K562 (cell line): ENCODE measurements at regions not wholly inside any gene's neighbourhood (a gene's known extent, or its start where the extent isn't known, plus 50 kb on each side); places are given as distances from the start of the nearest gene placed in this dataset.

ENCODE experiments used
- ATAC-seq: fragments of 200-7000 bp; cut with Tn5 transposase; 3 replicates; pipeline ENCODE4 v1.9.1; 2020; ENCODE audit warnings: moderate library complexity
- BruUV-seq: library from RNA; stranded (reverse); fragments of 400-500 nt; replicated peaks from 2 replicates; lab custom pipeline; 2021; lab: Mats Ljungman, UMichigan
- CTCF ChIA-PET: fragments of 300-600 bp; formaldehyde crosslinking; extraction: SDS; loops from one replicate; lab custom pipeline; 2021; ENCODE audit warnings: low intra/inter-chr PET ratio; lab: Yijun Ruan, JAX
- POLR2A ChIA-PET: fragments of 300-600, 350-650 bp; sonication (Branson Sonifier 250); formaldehyde crosslinking; extraction: SDS; loops from one replicate; lab custom pipeline; 2021; ENCODE audit warnings: antibody characterized with exemption, inconsistent platforms; lab: Yijun Ruan, JAX
- DNase-seq, 4 experiments: peaks; one replicate each; pipeline versions ENCODE4 v3.0.0 to v3.0.0-alpha.2; 2011 to 2018; ENCODE audit warnings: low spot score in 3 of 4, mixed read lengths in 3 of 4; ENCODE audit errors: extremely low read depth in 1 of 4
- FAIRE-seq: peaks from 2 replicates; lab custom pipeline; 2011; peaks lifted over from hg19 to GRCh38; lab: Jason Lieb, UNC
- H2AFZ ChIP-seq: 2 replicates; pipeline ENCODE4 v1.6.0; 2011; ENCODE audit warnings: low read depth, low read length, control low read depth, inconsistent platforms
- H3K27ac ChIP-seq: fragments of 200-600 bp; 3 replicates; pipeline ENCODE4 v1.8.0; 2011; ENCODE audit warnings: low read depth, mild to moderate bottlenecking, control low read depth, inconsistent platforms, low read length, moderate library complexity, mixed read lengths; ENCODE audit errors: extremely low read depth
- H3K27me3 ChIP-seq, 2 experiments: fragments of 300-600 bp in 1 of 2; 2 replicates in 1 of 2; 3 replicates in 1 of 2; pipeline versions ENCODE4 v1.6.0 to v1.8.0; 2011; ENCODE audit warnings: inconsistent platforms in 2 of 2, low read length in 2 of 2, mild to moderate bottlenecking in 1 of 2, mixed read lengths in 1 of 2, moderate library complexity in 1 of 2; ENCODE audit not compliant: control insufficient read depth in 2 of 2, insufficient read depth in 2 of 2
- H3K36me3 ChIP-seq: fragments of 300-600 bp; 3 replicates; pipeline ENCODE4 v1.8.0; 2011; ENCODE audit warnings: mild to moderate bottlenecking, low read length, inconsistent platforms; ENCODE audit not compliant: control insufficient read depth, insufficient read depth
- H3K4me1 ChIP-seq, 2 experiments: fragments of 200-600 bp in 1 of 2; replicated peaks in 1 of 2; 2 replicates in 1 of 2; 3 replicates in 1 of 2; pipeline versions ENCODE4 v1.5.1 to v1.8.0; 2011; ENCODE audit warnings: inconsistent platforms in 2 of 2, low read length in 2 of 2, mild to moderate bottlenecking in 1 of 2, mixed read lengths in 1 of 2, moderate library complexity in 1 of 2; ENCODE audit not compliant: control insufficient read depth in 2 of 2, insufficient read depth in 2 of 2
- H3K4me2 ChIP-seq: 2 replicates; pipeline ENCODE4 v1.6.1; 2011; ENCODE audit warnings: low read length, control low read depth, inconsistent platforms, mixed read lengths; ENCODE audit not compliant: insufficient read depth
- H3K4me3 ChIP-seq: fragments of 200-600 bp; sonication (generic), shearing (Covaris generic); 2 replicates; pipeline ENCODE4 v1.5.1; 2016; ENCODE audit warnings: control low read depth, inconsistent platforms
- H3K79me2 ChIP-seq: fragments of 200-600 bp; 3 replicates; pipeline ENCODE4 v1.8.0; 2011; ENCODE audit warnings: low read length, inconsistent platforms; ENCODE audit not compliant: control insufficient read depth, insufficient read depth
- H3K9ac ChIP-seq, 2 experiments: 2 replicates each; pipeline versions ENCODE4 v1.6.0 to v1.6.1; 2011; ENCODE audit warnings: low read depth in 2 of 2, low read length in 2 of 2, control low read depth in 1 of 2, inconsistent platforms in 1 of 2, mild to moderate bottlenecking in 1 of 2, mixed read lengths in 1 of 2; ENCODE audit not compliant: insufficient read depth in 1 of 2
- H3K9me1 ChIP-seq: one replicate; pipeline ENCODE4 v1.6.0; 2011; ENCODE audit warnings: inconsistent platforms, mild to moderate bottlenecking, low read length, moderate library complexity; ENCODE audit not compliant: control insufficient read depth, insufficient read depth
- H3K9me3 ChIP-seq: replicated peaks from 2 replicates; pipeline ENCODE4 v1.5.1; 2011; ENCODE audit warnings: low read depth, low read length, inconsistent platforms; ENCODE audit not compliant: control insufficient read depth, insufficient read depth
- H4K20me1 ChIP-seq: replicated peaks from 2 replicates; pipeline ENCODE4 v1.6.1; 2011; ENCODE audit warnings: low read length, inconsistent platforms, mixed read lengths; ENCODE audit not compliant: control insufficient read depth, insufficient read depth
- CAMTA2 ChIP-seq: fragments of 250-450 bp; sonication (Bioruptor Pico); conservative IDR thresholded peaks from 2 replicates; pipeline ENCODE4 v1.5.1; 2022
- CBFA2T2 ChIP-seq: fragments of 450-650 bp; conservative IDR thresholded peaks from 2 replicates; pipeline ENCODE4 v1.6.1; 2017; ENCODE audit warnings: mild to moderate bottlenecking
- CBX2 ChIP-seq: fragments of 200-600 bp; sonication (generic); IDR thresholded peaks from one replicate; pipeline ENCODE4 v1.6.1; 2012; ENCODE audit warnings: mild to moderate bottlenecking, low read length, inconsistent platforms; ENCODE audit not compliant: insufficient read depth, poor library complexity, severe bottlenecking
- CXXC5 ChIP-seq: fragments of 250-450 bp; sonication (Bioruptor Pico); IDR thresholded peaks from 2 replicates; pipeline ENCODE4 v1.8.0; 2022; ENCODE audit warnings: inconsistent platforms, mild to moderate bottlenecking, moderate library complexity
- FIP1L1 ChIP-seq: fragments of 200-400 bp; formaldehyde crosslinking; IDR thresholded peaks from 2 replicates; pipeline ENCODE4 v1.6.1; 2018; ENCODE audit warnings: mild to moderate bottlenecking, low read depth, low read length; ENCODE audit not compliant: poor library complexity, severe bottlenecking
- HMG20A ChIP-seq: fragments of 450-650 bp; formaldehyde crosslinking; conservative IDR thresholded peaks from 2 replicates; pipeline ENCODE4 v1.4.0; 2020; ENCODE audit warnings: mild to moderate bottlenecking, mixed read lengths
- HNRNPL ChIP-seq: fragments of 200-400 bp; formaldehyde crosslinking; IDR thresholded peaks from 2 replicates; pipeline ENCODE4 v1.6.1; 2017; ENCODE audit warnings: low read depth, mild to moderate bottlenecking, low read length
- LEF1 ChIP-seq: fragments of 450-650 bp; IDR thresholded peaks from 2 replicates; pipeline ENCODE4 v1.6.1; 2016; ENCODE audit warnings: mild to moderate bottlenecking
- PML ChIP-seq: IDR thresholded peaks from 2 replicates; pipeline ENCODE4 v1.6.1; 2012; ENCODE audit warnings: low read length, inconsistent platforms
- POLR3A ChIP-seq: IDR thresholded peaks from 2 replicates; pipeline ENCODE4 v1.6.1; 2011; ENCODE audit warnings: borderline replicate concordance, mild to moderate bottlenecking, moderate library complexity; ENCODE audit not compliant: insufficient read length, insufficient read depth; ENCODE audit errors: extremely low read depth
- POU5F1 ChIP-seq: fragments of 150-350 bp; IDR thresholded peaks from 2 replicates; pipeline ENCODE4 v1.6.1; 2014; ENCODE audit warnings: borderline replicate concordance, low read length, low read depth, mild to moderate bottlenecking; ENCODE audit not compliant: partially characterized antibody
- RFX5 ChIP-seq: IDR thresholded peaks from 2 replicates; pipeline ENCODE4 v1.6.1; 2011; ENCODE audit warnings: low read depth, mild to moderate bottlenecking, improper control_type of control experiment, low read length
- TAF7 ChIP-seq: fragments of 450-650 bp; IDR thresholded peaks from 2 replicates; pipeline ENCODE4 v1.6.1; 2016; ENCODE audit warnings: missing genetic modification characterization, missing compliant biosample characterization
- TFAP4 ChIP-seq: sonication (generic); formaldehyde crosslinking; IDR thresholded peaks from 2 replicates; pipeline ENCODE4 v1.8.0; 2022; ENCODE audit warnings: missing genetic modification reagents, mild to moderate bottlenecking, moderate library complexity, borderline replicate concordance
- ZC3H4 ChIP-seq: sonication (generic); formaldehyde crosslinking; IDR thresholded peaks from 2 replicates; pipeline ENCODE4 v1.9.0; 2021; ENCODE audit warnings: missing genetic modification reagents, borderline replicate concordance
- ZNF134 ChIP-seq: fragments of 250-450 bp; sonication (Bioruptor Pico); conservative IDR thresholded peaks from 2 replicates; pipeline ENCODE4 v1.4.0; 2020
- ZNF143 ChIP-seq: sonication (generic); formaldehyde crosslinking; IDR thresholded peaks from 2 replicates; pipeline ENCODE4 v1.9.0; 2022; ENCODE audit warnings: mild to moderate bottlenecking, missing genetic modification reagents
- ZNF280A ChIP-seq: fragments of 450-650 bp; IDR thresholded peaks from 2 replicates; pipeline ENCODE4 v1.6.1; 2018; ENCODE audit warnings: mild to moderate bottlenecking, low read depth; ENCODE audit not compliant: partially characterized antibody
- ZNF384 ChIP-seq: IDR thresholded peaks from 2 replicates; pipeline ENCODE4 v1.6.1; 2012; ENCODE audit warnings: low read depth, low read length, improper control_type of control experiment
- ZNF584 ChIP-seq: fragments of 200-800 bp; sonication (Bioruptor generic); IDR thresholded peaks from 2 replicates; pipeline ENCODE4 v1.6.1; 2016; ENCODE audit warnings: low read depth, mild to moderate bottlenecking, missing genetic modification characterization, missing compliant biosample characterization
- WGBS: fragments of 100-300 bp; shearing (Covaris generic); methylation state at CpG from one replicate; pipeline ENCODE4 v1.1.6; 2016; ENCODE audit warnings: low coverage, mixed read lengths; ENCODE audit not compliant: insufficient coverage; ENCODE audit errors: missing lambda C conversion rate; 5-methylcytosine and 5-hydroxymethylcytosine counted together
- in situ Hi-C: fragments of 300-500 bp; cut with MboI; formaldehyde crosslinking; loops from 4 replicates; pipeline ENCODE4 v1.15.0; 2018; ENCODE audit warnings: inconsistent platforms, mixed read lengths
- intact Hi-C: fragments of 100-400 bp; cut with micrococcal nuclease; formaldehyde crosslinking; loops from 2 replicates; pipeline ENCODE4 v1.14.2; 2022

DNA sequence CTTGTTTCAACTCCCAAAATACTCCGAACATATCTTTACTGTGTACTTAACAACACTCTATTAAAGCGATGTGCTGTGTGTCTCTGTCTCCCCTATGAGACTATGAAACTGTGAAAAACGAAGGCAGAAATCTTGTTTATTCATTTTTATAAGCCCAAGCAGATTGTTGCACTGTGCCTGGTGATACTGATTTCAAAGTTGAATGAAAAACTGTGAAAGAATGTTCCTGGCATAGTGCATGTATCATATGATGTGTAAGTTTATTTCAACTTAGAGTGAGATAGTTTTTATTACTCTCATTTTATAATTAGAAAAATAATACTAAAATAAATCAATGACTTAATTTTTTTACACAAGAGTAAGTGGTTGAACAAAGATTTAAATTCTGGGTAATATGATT lies 471.9 kb upstream of the PCDH15 start (continued):
- TF ChIP-seq PML: no peak
- no peak for TF ChIP-seq ZNF384
- no peak for TF ChIP-seq HNRNPL
- TF ChIP-seq, all 486 proteins: peak for 0

- intact Hi-C loops: loop anchor here (10.0 kb wide), 1 partner anchor 1662 kb away; no protein-coding TSS in a partner anchor
- TF ChIP-seq HMG20A (CRISPR knock-in tag): no peak
- TF ChIP-seq TFAP4 (CRISPR knock-in tag): no peak
- TF ChIP-seq ZNF280A: no peak
- no peak for TF ChIP-seq LEF1
- no peak for TF ChIP-seq ZNF584 (CRISPR knock-in tag)
- no peak for TF ChIP-seq RFX5
- TF ChIP-seq CBFA2T2: no peak
- no peak for TF ChIP-seq CAMTA2 (CRISPR knock-in tag)
- TF ChIP-seq TAF7: no peak
- no peak for TF ChIP-seq ZC3H4 (CRISPR knock-in tag)
- TF ChIP-seq POU5F1: no peak
- no peak for TF ChIP-seq FIP1L1
- no peak for TF ChIP-seq ZNF143
- TF ChIP-seq CXXC5 (CRISPR knock-in tag): no peak
- TF ChIP-seq ZNF134: no peak
- no peak for TF ChIP-seq CBX2
- TF ChIP-seq POLR3A: no peak
Measured at GRCh38 chr10:55266797-55267196, 465.8 kb upstream of the PCDH15 start.

More at GRCh38 chr10:55266797-55267196, 465.8 kb upstream of the PCDH15 start:
- POLR2A ChIA-PET: no interaction called here
- Histone ChIP-seq H3K79me2 (no peaks in the 10 kb centered on the region), H3K4me1 (no peaks in the 10 kb centered on the region), H3K9ac (no peak overlapping the region), H3K4me2 (no peak overlapping the region), H3K36me3 (no peaks in the 10 kb centered on the region), H4K20me1 (no peaks in the 10 kb centered on the region), H3K9me1 (no peaks in the 10 kb centered on the region), H3K27me3 (no peaks in the 10 kb centered on the region), H3K27ac (no peak overlapping the region), H3K9me3 (no peaks in the 10 kb centered on the region; the same call in 1 of the 2 replicates), H3K4me3 (no peak overlapping the region), H2AFZ (no peak overlapping the region)
- ATAC-seq (no peak), FAIRE-seq (no peak), DNase-seq (no peak)
- WGBS: 6% methylated on average over 4 of the region's 4 CpGs
- BruUV-seq: no TSS peak
- CTCF ChIA-PET: no interaction called here
- in situ Hi-C loops: no loop called here
